Heart left ventricle (tissue), 16 donors: ENCODE measurements at regions not wholly inside any gene's neighbourhood (a gene's known extent, or its start where the extent isn't known, plus 50 kb on each side); places are given as distances from the start of the nearest gene placed in this dataset.

Source experiments
- ATAC-seq, 4 donors: fragments of 200-7000 bp; cut with Tn5 transposase; one replicate each; pipeline ENCODE4 v1.9.1; 2020 to 2022; ENCODE audit warnings: moderate library complexity in 4 of 4, mild to moderate bottlenecking in 3 of 4, moderate number of reproducible peaks in 1 of 4
- DNase-seq, 5 donors: peaks; one replicate each; pipeline ENCODE4 v3.0.0-alpha.2; 2020
- H3K27ac ChIP-seq, 12 donors: fragments of 200-600 bp; sonication (generic) in 4 of 12; one replicate each; pipeline versions ENCODE4 v1.5.0 to v1.8.0; 2016 to 2022; ENCODE audit warnings: mild to moderate bottlenecking in 2 of 12
- H3K27me3 ChIP-seq, 9 donors: fragments of 200-600 bp; sonication (generic) in 2 of 9; one replicate each; pipeline versions ENCODE4 v1.5.1 to v1.8.0; 2016 to 2022; ENCODE audit warnings: mild to moderate bottlenecking in 3 of 9
- H3K36me3 ChIP-seq, 9 donors: fragments of 200-600 bp; sonication (generic) in 2 of 9; one replicate each; pipeline versions ENCODE4 v1.5.0 to v1.8.0; 2018 to 2022; ENCODE audit warnings: mild to moderate bottlenecking in 2 of 9
- H3K4me1 ChIP-seq, 12 donors: fragments of 200-600 bp; sonication (generic) in 4 of 12; one replicate each; pipeline versions ENCODE4 v1.5.0 to v1.8.0; 2016 to 2022; ENCODE audit warnings: mild to moderate bottlenecking in 3 of 12
- H3K4me3 ChIP-seq, 12 donors: fragments of 200-600 bp; sonication (generic) in 4 of 12; one replicate each; pipeline versions ENCODE4 v1.5.0 to v1.8.0; 2017 to 2022; ENCODE audit warnings: mild to moderate bottlenecking in 9 of 12, moderate library complexity in 4 of 12
- H3K9me3 ChIP-seq, 12 donors: fragments of 200-600 bp; sonication (generic) in 4 of 12; one replicate each; pipeline versions ENCODE4 v1.5.0 to v1.8.0; 2016 to 2022; ENCODE audit warnings: mild to moderate bottlenecking in 1 of 12
- CTCF ChIP-seq, 12 donors: fragments of 200-600 bp; sonication (generic) in 4 of 12; IDR thresholded peaks; one replicate each; pipeline versions ENCODE4 v1.5.0 to v1.8.0; 2018 to 2022; ENCODE audit warnings: antibody characterized with exemption in 12 of 12, mild to moderate bottlenecking in 5 of 12
- POLR2A ChIP-seq, 2 donors: fragments of 450-650 bp; IDR thresholded peaks; one replicate each; pipeline ENCODE4 v1.6.1; 2017; ENCODE audit warnings: antibody characterized with exemption in 2 of 2, mild to moderate bottlenecking in 2 of 2, moderate library complexity in 2 of 2
- WGBS, 4 donors: extraction: QIAGEN DNeasy Blood & Tissue Kit in 2 of 4; methylation state at CpG; one replicate each; pipeline versions ENCODE4 v1.1.5 to v1.1.7; 2013 to 2018; 5-methylcytosine and 5-hydroxymethylcytosine counted together
- intact Hi-C, 10 donors: fragments of 100-400 bp; cut with DNase I; formaldehyde crosslinking; loops; one replicate each; pipeline versions ENCODE4 v1.11.1 to v1.14.2; 2022
- donor health status: ischemic (EF 13 %, LVEDD 7.1; RV severe dilation, severe dysfunction).
- donor health status: healthy with polysubstance abuse.
- donor health status: DM: no; HTN: yes; CAD: no.
- donor health status: DM: no; HTN: no; CAD: no.
- donor health status: ischemic (EF 25% LVEDD 6.9; RV normal size, moderate dysfunction).
- donor health status: ischemic (EF 25% LVEDD 5.7; RV mildly dilated, moderate dysfunction).
- donor health status: healthy.
- donor health status: DM: yes; HTN: yes; CAD: no.
- donor health status: ischemic (EF 35%, LVEDD 5.7; RV mildly dilated, moderate dysfunction).
- donor health status: nonischemic (EF 11% LVEDD 7.7; RV severe dilation, severe dysfunction).
- donor health status: DM: yes; HTN: yes; CAD: no.
- donor health status: PGD.
- donor health status: ischemic (EF 29% LVEDD 5.4; RV normal size, mild dysfunction).
- donor health status: nonischemic (EF 23%, LVEDD 6.1; RV moderate dilation, normal function).

- Histone ChIP-seq H3K4me3 (no peak overlapping the region), H3K4me1 (no peaks in the 10 kb centered on the region), H3K27me3 (no peaks in the 10 kb centered on the region), H3K9me3 (no peaks in the 10 kb centered on the region), H3K36me3 (no peaks in the 10 kb centered on the region), H3K27ac (no peak overlapping the region)
- DNase-seq = no peak
- WGBS, 4 donors = 37 to 68% (median 59%) methylated on average over 3 of the region's 3 CpGs
- intact Hi-C loops = no loop called here
- TF ChIP-seq POLR2A (IDR thresholded peaks at IDR 0.05) (no peak), CTCF (IDR thresholded peaks at IDR 0.05) (no peak)
- ATAC-seq = no peak
These were observed 682.4 kb upstream of the GRIA3 start for GRCh38 chrX:122501652-122502051.

GRCh38 chrX:122504026-122504425, 680.1 kb upstream of the GRIA3 start:
- DNase-seq (no peak), ATAC-seq (no peak)
- intact Hi-C loops = no loop called here
- H3K27ac ChIP-seq = no peak overlapping the region
- no peaks in the 10 kb centered on the region for H3K27me3 ChIP-seq
- H3K36me3 ChIP-seq = no peaks in the 10 kb centered on the region
- no peaks in the 10 kb centered on the region for H3K4me1 ChIP-seq
- H3K4me3 ChIP-seq = no peak overlapping the region
- no peak for TF ChIP-seq POLR2A (IDR thresholded peaks at IDR 0.05)
- TF ChIP-seq CTCF (IDR thresholded peaks at IDR 0.05) = no peak
- no peaks in the 10 kb centered on the region for H3K9me3 ChIP-seq
- 39 to 72% (median 56%) methylated on average over 3 of the region's 3 CpGs for WGBS, 4 donors

- Histone ChIP-seq H3K9me3 (no peaks in the 10 kb centered on the region), H3K4me3 (no peak overlapping the region), H3K4me1 (no peaks in the 10 kb centered on the region), H3K27ac (no peak overlapping the region), H3K36me3 (no peaks in the 10 kb centered on the region), H3K27me3 (no peaks in the 10 kb centered on the region)
- WGBS, 4 donors = 79 to 90% (median 84%) methylated on average over 3 of the region's 3 CpGs
- intact Hi-C loops = no loop called here
- DNase-seq (peak in 1 of 5 donors; percentile 12), ATAC-seq (no peak)
- TF ChIP-seq CTCF (IDR thresholded peaks at IDR 0.05) (no peak), POLR2A (IDR thresholded peaks at IDR 0.05) (no peak)
These were observed 671.5 kb upstream of the GRIA3 start for GRCh38 chrX:122512561-122513072.

- ATAC-seq = no peak
- H3K4me1 ChIP-seq = no peaks in the 10 kb centered on the region
- no peak for DNase-seq
- H3K27ac ChIP-seq = no peak overlapping the region
- no peaks in the 10 kb centered on the region for H3K9me3 ChIP-seq
- H3K4me3 ChIP-seq = no peak overlapping the region
- intact Hi-C loops = no loop called here
- no peak for TF ChIP-seq POLR2A (IDR thresholded peaks at IDR 0.05)
- no peaks in the 10 kb centered on the region for H3K27me3 ChIP-seq
- no peaks in the 10 kb centered on the region for H3K36me3 ChIP-seq
These were observed 666.3 kb upstream of the GRIA3 start for GRCh38 chrX:122517786-122518185.

- no peak for DNase-seq
- Histone ChIP-seq H3K4me1 (no peaks in the 10 kb centered on the region), H3K4me3 (no peak overlapping the region), H3K36me3 (no peaks in the 10 kb centered on the region), H3K9me3 (no peaks in the 10 kb centered on the region), H3K27ac (no peak overlapping the region), H3K27me3 (no peaks in the 10 kb centered on the region)
- intact Hi-C loops = no loop called here
- ATAC-seq = no peak
- TF ChIP-seq POLR2A (IDR thresholded peaks at IDR 0.05) (no peak), CTCF (IDR thresholded peaks at IDR 0.05) (no peak)
These were observed 638.3 kb upstream of the GRIA3 start for GRCh38 chrX:122545778-122546177.
